MCF 10A (cell line): ENCODE measurements at regions not wholly inside any gene's neighbourhood (a gene's known extent, or its start where the extent isn't known, plus 50 kb on each side); places are given as distances from the start of the nearest gene placed in this dataset.

Source experiments
- BruUV-seq: library from RNA; stranded (reverse); fragments of 400-500 nt; replicated peaks from 2 replicates; lab custom pipeline; 2021; lab: Mats Ljungman, UMichigan
- CTCF ChIA-PET: fragments of 300-600 bp; sonication (Branson Sonifier 250); formaldehyde crosslinking; extraction: SDS; loops from one replicate; lab custom pipeline; 2021; ENCODE audit warnings: antibody characterized with exemption, inconsistent platforms; lab: Yijun Ruan, JAX
- POLR2A ChIA-PET: fragments of 300-600, 350-650 bp; sonication (Branson Sonifier 250); formaldehyde crosslinking; extraction: SDS; loops from one replicate; lab custom pipeline; 2020; ENCODE audit warnings: antibody characterized with exemption, inconsistent platforms; lab: Yijun Ruan, JAX
- DNase-seq: peaks from one replicate; pipeline ENCODE4 v3.0.0-alpha.2; 2018; ENCODE audit not compliant: unreplicated experiment
- H3K27ac Mint-ChIP-seq: one replicate; pipeline ENCODE4 v1.8.0; 2022; ENCODE audit warnings: mild to moderate bottlenecking, low read depth, mixed read lengths; ENCODE audit not compliant: unreplicated experiment
- H3K27me3 Mint-ChIP-seq: one replicate; pipeline ENCODE4 v1.8.0; 2022; ENCODE audit warnings: mixed read lengths; ENCODE audit not compliant: insufficient read depth, unreplicated experiment
- H3K36me3 Mint-ChIP-seq: one replicate; pipeline ENCODE4 v1.8.0; 2022; ENCODE audit warnings: mild to moderate bottlenecking, moderate library complexity, mixed read lengths; ENCODE audit not compliant: insufficient read depth, unreplicated experiment
- H3K4me1 Mint-ChIP-seq: one replicate; pipeline ENCODE4 v1.8.0; 2022; ENCODE audit warnings: mixed read lengths; ENCODE audit not compliant: insufficient read depth, unreplicated experiment
- H3K4me3 Mint-ChIP-seq: one replicate; pipeline ENCODE4 v1.8.0; 2022; ENCODE audit warnings: mild to moderate bottlenecking, moderate library complexity, mixed read lengths; ENCODE audit not compliant: unreplicated experiment
- H3K9me3 Mint-ChIP-seq: one replicate; pipeline ENCODE4 v1.8.0; 2022; ENCODE audit warnings: mixed read lengths; ENCODE audit not compliant: unreplicated experiment
- CTCF ChIP-seq: fragments of 200-600 bp; IDR thresholded peaks from one replicate; pipeline ENCODE4 v1.8.0; 2022; ENCODE audit warnings: antibody characterized with exemption, mild to moderate bottlenecking; ENCODE audit not compliant: unreplicated experiment
- intact Hi-C: fragments of 100-400 bp; cut with micrococcal nuclease; formaldehyde crosslinking; loops from 2 replicates; pipeline ENCODE4 v1.14.1; 2022

DNA sequence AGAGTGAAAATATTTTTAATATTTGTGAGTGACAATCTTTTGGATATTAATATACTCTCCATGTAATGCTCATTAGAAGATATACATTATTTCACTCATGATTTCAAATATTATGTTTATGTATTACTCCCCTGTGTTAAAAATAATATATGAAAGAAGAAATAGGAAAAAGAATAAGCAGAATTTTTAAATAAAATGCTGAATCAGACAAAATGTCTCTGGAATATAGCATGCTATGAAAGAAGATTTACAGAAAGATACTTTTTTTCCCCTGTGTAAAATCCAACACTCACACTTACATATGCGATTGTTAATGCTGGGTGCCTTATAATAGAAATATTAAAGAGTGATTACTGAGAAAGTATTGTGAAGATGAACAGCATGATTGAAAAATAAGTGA lies 373.7 kb downstream of the ANXA1 start:
- intact Hi-C loops, result no loop called here
- Mint-ChIP-seq H3K9me3 (no peaks in the 10 kb centered on the region), H3K36me3 (no peaks in the 10 kb centered on the region), H3K4me1 (no peaks in the 10 kb centered on the region), H3K27ac (no peak overlapping the region), H3K27me3 (peaks cover 12% of the 10 kb centered on the region), H3K4me3 (no peak overlapping the region)
- ChIA-PET CTCF (no interaction called here), POLR2A (no interaction called here)
- no TSS peak for BruUV-seq
- TF ChIP-seq CTCF, result no peak
- DNase-seq, result no peak

- no peaks in the 10 kb centered on the region for H3K9me3 Mint-ChIP-seq
- CTCF ChIA-PET, result interaction anchor here (0.6 kb wide), 1 partner anchor 945 kb away, joined by 4 read pairs; no protein-coding TSS in a partner anchor
- peaks cover 29% of the 10 kb centered on the region for H3K27me3 Mint-ChIP-seq
- no peaks in the 10 kb centered on the region for H3K36me3 Mint-ChIP-seq
- intact Hi-C loops, result no loop called here
- no TSS peak for BruUV-seq
- POLR2A ChIA-PET, result no interaction called here
- no peak for DNase-seq
- no peaks in the 10 kb centered on the region for H3K4me1 Mint-ChIP-seq
- H3K4me3 Mint-ChIP-seq, result no peak overlapping the region
- no peak overlapping the region for H3K27ac Mint-ChIP-seq
- TF ChIP-seq CTCF, result no peak
Measured at GRCh38 chr9:73527521-73527920, 375.9 kb downstream of the ANXA1 start.

GRCh38 chr9:73528926-73529325 lies 377.3 kb downstream of the ANXA1 start:
- H3K27ac Mint-ChIP-seq, result no peak overlapping the region
- POLR2A ChIA-PET, result no interaction called here
- H3K27me3 Mint-ChIP-seq, result peaks cover 43% of the 10 kb centered on the region
- CTCF ChIA-PET, result no interaction called here
- H3K9me3 Mint-ChIP-seq, result no peaks in the 10 kb centered on the region
- no peaks in the 10 kb centered on the region for H3K4me1 Mint-ChIP-seq
- H3K36me3 Mint-ChIP-seq, result no peaks in the 10 kb centered on the region
- H3K4me3 Mint-ChIP-seq, result no peak overlapping the region
- intact Hi-C loops, result no loop called here
- no peak for TF ChIP-seq CTCF
- no TSS peak for BruUV-seq
- no peak for DNase-seq

DNA sequence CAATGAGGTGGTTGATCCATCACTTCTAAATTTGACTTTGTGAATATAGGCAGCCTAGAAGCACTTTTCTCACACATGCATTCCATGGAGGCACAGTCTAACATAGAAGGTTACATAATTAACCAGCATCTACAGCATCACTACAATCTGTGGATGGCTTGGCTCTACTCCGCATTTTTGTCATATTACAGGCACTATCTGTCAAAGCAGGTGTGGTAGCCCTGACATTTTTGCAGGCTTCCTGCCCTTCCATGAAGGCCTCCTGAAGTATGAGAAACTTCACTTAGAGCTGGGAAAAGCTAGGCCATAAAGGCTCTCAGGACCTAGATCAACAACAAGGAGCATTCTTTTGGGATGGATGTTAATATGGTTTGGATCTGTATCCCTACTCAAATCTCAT lies 378.0 kb downstream of the ANXA1 start:
- POLR2A ChIA-PET, result no interaction called here
- no TSS peak for BruUV-seq

More for the DNA sequence above, 378.0 kb downstream of the ANXA1 start:
- Mint-ChIP-seq H3K4me1 (no peaks in the 10 kb centered on the region), H3K9me3 (no peaks in the 10 kb centered on the region), H3K4me3 (no peak overlapping the region), H3K27me3 (peaks cover 46% of the 10 kb centered on the region), H3K36me3 (no peaks in the 10 kb centered on the region), H3K27ac (no peak overlapping the region)
- TF ChIP-seq CTCF, result no peak
- intact Hi-C loops, result no loop called here
- CTCF ChIA-PET, result no interaction called here
- no peak for DNase-seq
